ENCODE measurements at regions not wholly inside any gene's neighbourhood (a gene's known extent, or its start where the extent isn't known, plus 50 kb on each side); places are given as distances from the start of the nearest gene placed in this dataset.

DNA sequence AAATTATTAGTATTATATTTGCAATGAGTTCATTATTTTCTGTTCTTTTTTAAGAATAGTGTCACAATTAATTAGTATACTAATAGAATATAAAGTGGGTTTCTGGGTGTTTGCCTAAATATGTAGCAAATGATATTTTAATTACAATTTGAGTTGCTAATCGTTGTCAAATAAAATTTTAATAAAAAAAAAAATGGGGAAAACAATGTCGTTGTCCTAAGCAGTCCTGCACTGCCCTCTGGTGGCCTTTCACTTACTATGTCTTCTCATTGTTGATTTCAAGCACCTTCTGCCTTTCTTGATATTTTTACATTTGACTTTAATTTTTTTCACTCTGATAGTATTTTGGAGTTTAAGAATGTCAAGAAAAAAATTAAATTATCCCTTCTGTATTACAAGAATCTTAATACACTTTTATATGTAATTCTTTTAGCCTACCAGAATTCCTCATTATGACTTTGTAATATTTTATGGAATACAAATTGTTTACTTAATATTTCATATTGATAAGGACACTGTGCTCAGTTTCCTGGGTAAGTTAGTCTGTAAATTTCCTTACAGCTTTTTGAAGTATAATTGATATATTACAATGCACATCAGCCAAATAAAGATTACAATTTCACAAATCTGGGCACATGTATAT is 104.5 kb upstream of the FMN2 start:
- no peak overlapping the region for H3K4me2 ChIP-seq (ENCODE audit: insufficient read depth, low read length)
- DNase-seq (ENCODE audit: extremely low read depth in 1 of 4, low spot score in 3 of 4) (peak; percentile 11 to 55 (median 38)), ATAC-seq (0 out of 3 replicates have a peak, but pooled peaks have one; percentile 51), FAIRE-seq (peak; percentile 32)
- no TSS peak for BruUV-seq (replicated peaks)
- 0% methylated on average over 2 of the region's 2 CpGs for WGBS (ENCODE audit: insufficient coverage, low coverage, missing lambda C conversion rate)
- no peaks in the 10 kb centered on the region; the same call in 1 of the 2 replicates for H3K9me3 ChIP-seq (replicated peaks; ENCODE audit: control insufficient read depth, insufficient read depth, low read depth, low read length)
- H3K27ac ChIP-seq (ENCODE audit: extremely low read depth, low read depth, low read length), result no peak overlapping the region
- no peak overlapping the region for H2AFZ ChIP-seq (ENCODE audit: low read depth, low read length)
- ChIA-PET CTCF (ENCODE audit: low intra/inter-chr PET ratio) (no interaction called here), POLR2A (no interaction called here)
- H3K79me2 ChIP-seq (ENCODE audit: control insufficient read depth, insufficient read depth, low read length), result no peaks in the 10 kb centered on the region
- in situ Hi-C loops (cut with MboI) (no loop called here), intact Hi-C loops (cut with micrococcal nuclease) (loop anchor here (2.0 kb wide), 1 partner anchor 36 kb away; no protein-coding TSS in a partner anchor)
- no peaks in the 10 kb centered on the region for H3K27me3 ChIP-seq (ENCODE audit: control insufficient read depth in 2 of 2, insufficient read depth in 2 of 2, low read length in 2 of 2)
- no peak overlapping the region for H3K9ac ChIP-seq (ENCODE audit: insufficient read depth in 1 of 2, low read depth in 2 of 2, low read length in 2 of 2)
- no peaks in the 10 kb centered on the region for H3K9me1 ChIP-seq (ENCODE audit: control insufficient read depth, insufficient read depth, low read length)
- no peaks in the 10 kb centered on the region for H4K20me1 ChIP-seq (replicated peaks; ENCODE audit: control insufficient read depth, insufficient read depth, low read length)
- no peaks in the 10 kb centered on the region for H3K4me1 ChIP-seq (replicated peaks in 1 of 2; ENCODE audit: control insufficient read depth in 2 of 2, insufficient read depth in 2 of 2, low read length in 2 of 2)
- H3K36me3 ChIP-seq (ENCODE audit: control insufficient read depth, insufficient read depth, low read length), result no peaks in the 10 kb centered on the region
- H3K4me3 ChIP-seq, result no peak overlapping the region
- peak; percentile 38 to 54 for TF ChIP-seq RAD21 (CRISPR knock-in tag; conservative IDR thresholded peaks at IDR 0.05 in 1 of 2, IDR thresholded peaks at IDR 0.05 in 1 of 2)
- no peak for TF ChIP-seq ATF1 (CRISPR knock-in tag; IDR thresholded peaks at IDR 0.05)
- TF ChIP-seq ATF1 (tag; IDR thresholded peaks at IDR 0.05), result no peak
- TF ChIP-seq, protein P1, sequence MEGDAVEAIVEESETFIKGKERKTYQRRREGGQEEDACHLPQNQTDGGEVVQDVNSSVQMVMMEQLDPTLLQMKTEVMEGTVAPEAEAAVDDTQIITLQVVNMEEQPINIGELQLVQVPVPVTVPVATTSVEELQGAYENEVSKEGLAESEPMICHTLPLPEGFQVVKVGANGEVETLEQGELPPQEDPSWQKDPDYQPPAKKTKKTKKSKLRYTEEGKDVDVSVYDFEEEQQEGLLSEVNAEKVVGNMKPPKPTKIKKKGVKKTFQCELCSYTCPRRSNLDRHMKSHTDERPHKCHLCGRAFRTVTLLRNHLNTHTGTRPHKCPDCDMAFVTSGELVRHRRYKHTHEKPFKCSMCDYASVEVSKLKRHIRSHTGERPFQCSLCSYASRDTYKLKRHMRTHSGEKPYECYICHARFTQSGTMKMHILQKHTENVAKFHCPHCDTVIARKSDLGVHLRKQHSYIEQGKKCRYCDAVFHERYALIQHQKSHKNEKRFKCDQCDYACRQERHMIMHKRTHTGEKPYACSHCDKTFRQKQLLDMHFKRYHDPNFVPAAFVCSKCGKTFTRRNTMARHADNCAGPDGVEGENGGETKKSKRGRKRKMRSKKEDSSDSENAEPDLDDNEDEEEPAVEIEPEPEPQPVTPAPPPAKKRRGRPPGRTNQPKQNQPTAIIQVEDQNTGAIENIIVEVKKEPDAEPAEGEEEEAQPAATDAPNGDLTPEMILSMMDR (IDR thresholded peaks at IDR 0.05 in 2 of 3, conservative IDR thresholded peaks at IDR 0.05 in 1 of 3; ENCODE audit: insufficient read depth in 2 of 3, low read depth in 1 of 3, low read length in 3 of 3), result peak; percentile 39 to 67 (median 46); a peak in 4 of 6 replicates
- TF ChIP-seq ZNF12 (CRISPR knock-in tag; IDR thresholded peaks at IDR 0.05), result no peak
- TF ChIP-seq HMG20A (CRISPR knock-in tag; conservative IDR thresholded peaks at IDR 0.05), result no peak
- TF ChIP-seq EGR1 (conservative IDR thresholded peaks at IDR 0.05), result no peak
- peak; percentile 44; the same call in 1 of the 2 replicates for TF ChIP-seq ZNF384 (IDR thresholded peaks at IDR 0.05; ENCODE audit: low read depth, low read length)
- TF ChIP-seq, protein P2, sequence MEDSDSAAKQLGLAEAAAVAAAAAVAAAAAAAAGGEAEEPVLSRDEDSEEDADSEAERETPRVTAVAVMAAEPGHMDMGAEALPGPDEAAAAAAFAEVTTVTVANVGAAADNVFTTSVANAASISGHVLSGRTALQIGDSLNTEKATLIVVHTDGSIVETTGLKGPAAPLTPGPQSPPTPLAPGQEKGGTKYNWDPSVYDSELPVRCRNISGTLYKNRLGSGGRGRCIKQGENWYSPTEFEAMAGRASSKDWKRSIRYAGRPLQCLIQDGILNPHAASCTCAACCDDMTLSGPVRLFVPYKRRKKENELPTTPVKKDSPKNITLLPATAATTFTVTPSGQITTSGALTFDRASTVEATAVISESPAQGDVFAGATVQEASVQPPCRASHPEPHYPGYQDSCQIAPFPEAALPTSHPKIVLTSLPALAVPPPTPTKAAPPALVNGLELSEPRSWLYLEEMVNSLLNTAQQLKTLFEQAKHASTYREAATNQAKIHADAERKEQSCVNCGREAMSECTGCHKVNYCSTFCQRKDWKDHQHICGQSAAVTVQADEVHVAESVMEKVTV (CRISPR knock-in tag; IDR thresholded peaks at IDR 0.05), result peak; percentile 41; the same call in 1 of the 2 replicates

All from K562 (cell line).